ENCODE measurements at regions not wholly inside any gene's neighbourhood (a gene's known extent, or its start where the extent isn't known, plus 50 kb on each side); places are given as distances from the start of the nearest gene placed in this dataset.

- RAD21 ChIA-PET (ENCODE audit: unreplicated experiment): no interaction called here
- SMC1A ChIA-PET (ENCODE audit: uncharacterized antibody, unreplicated experiment): no interaction called here
- 33% methylated on average over 3 of the region's 3 CpGs for WGBS (ENCODE audit: insufficient coverage, insufficient replicate concordance, low lambda C conversion rate, missing lambda C conversion rate)
Measured at GRCh38 chr1:9442986-9443385, 96.3 kb upstream of the SLC25A33 start.

More at GRCh38 chr1:9442986-9443385, 96.3 kb upstream of the SLC25A33 start:
- Histone ChIP-seq H3K4me2 (ENCODE audit: control insufficient read depth, insufficient read depth) (no peak overlapping the region), H3K4me3 (no peak overlapping the region), H3K36me3 (ENCODE audit: control insufficient read depth in 2 of 2, insufficient read depth in 2 of 2, low read length in 1 of 2) (no peaks in the 10 kb centered on the region), H3K27me3 (replicated peaks in 1 of 2; ENCODE audit: control insufficient read depth in 2 of 2, insufficient read depth in 2 of 2, low read length in 1 of 2) (0 out of 4 replicates have a peak, but pooled peaks cover 0 to 2% of the 10 kb centered on the region in 2 experiments), H3K79me2 (ENCODE audit: control insufficient read depth, insufficient read depth, low read length) (no peaks in the 10 kb centered on the region), H3K9ac (ENCODE audit: control insufficient read depth, insufficient read depth, low read length) (no peak overlapping the region), H3K4me1 (ENCODE audit: control insufficient read depth, insufficient read depth, low read length) (no peaks in the 10 kb centered on the region), H3K9me3 (replicated peaks; ENCODE audit: control insufficient read depth, insufficient read depth, low read length) (no peaks in the 10 kb centered on the region), H2AFZ (ENCODE audit: control insufficient read depth, low read depth, low read length) (no peak overlapping the region), H3K27ac (ENCODE audit: control insufficient read depth, insufficient read depth) (no peak overlapping the region), H4K20me1 (ENCODE audit: control insufficient read depth, insufficient read depth) (no peaks in the 10 kb centered on the region)
- CTCF ChIA-PET: interaction anchor here (1.3 kb wide), 1 partner anchor 13 kb away, joined by 9 read pairs; no protein-coding TSS in a partner anchor
- in situ Hi-C loops (cut with MboI) (no loop called here), intact Hi-C loops (cut with micrococcal nuclease; ENCODE audit: unreplicated experiment) (no loop called here)
- POLR2A ChIA-PET: no interaction called here
- no TSS peak for BruUV-seq (replicated peaks)
- no peak for TF ChIP-seq CBX3 (IDR thresholded peaks at IDR 0.05; ENCODE audit: borderline replicate concordance, low read depth)
- no peak for TF ChIP-seq NBN (IDR thresholded peaks at IDR 0.05)
- TF ChIP-seq CTCF (IDR thresholded peaks at IDR 0.05 in 2 of 3, conservative IDR thresholded peaks at IDR 0.05 in 1 of 3; ENCODE audit: control insufficient read depth in 2 of 3, extremely low read depth in 1 of 3, insufficient read depth in 1 of 3, low read depth in 3 of 3, low read length in 3 of 3): no peak
- TF ChIP-seq TCF3 (IDR thresholded peaks at IDR 0.05; ENCODE audit: borderline replicate concordance, insufficient read depth, low read depth, low read length): no peak
- no peak for TF ChIP-seq MTA3 (IDR thresholded peaks at IDR 0.05; ENCODE audit: borderline replicate concordance, low read length)
- no peak for TF ChIP-seq CHD4 (IDR thresholded peaks at IDR 0.05)
- no peak for TF ChIP-seq SMC3 (IDR thresholded peaks at IDR 0.05; ENCODE audit: borderline replicate concordance, low read length)
- TF ChIP-seq SIN3A (IDR thresholded peaks at IDR 0.05; ENCODE audit: low read depth, low read length): no peak
- no peak for TF ChIP-seq JUND (IDR thresholded peaks at IDR 0.05; ENCODE audit: low read depth, low read length)
- no peak for TF ChIP-seq KAT2A (conservative IDR thresholded peaks at IDR 0.05; ENCODE audit: control insufficient read depth, low read depth, low read length)
- TF ChIP-seq SRF (IDR thresholded peaks at IDR 0.05; ENCODE audit: low read depth in 2 of 2, low read length in 2 of 2): no peak
- no peak for TF ChIP-seq KDM1A (IDR thresholded peaks at IDR 0.05; ENCODE audit: borderline replicate concordance)
- no peak for TF ChIP-seq BCLAF1 (IDR thresholded peaks at IDR 0.05)
- FAIRE-seq: no peak
- no peak for ATAC-seq
- no peak for DNase-seq (ENCODE audit: low read depth, low spot score)
